A549 (cell line): ENCODE measurements at regions not wholly inside any gene's neighbourhood (a gene's known extent, or its start where the extent isn't known, plus 50 kb on each side); places are given as distances from the start of the nearest gene placed in this dataset.

ENCODE experiments used
- BCL3 ChIP-seq: fragments of >200 bp; sonication (Bioruptor Twin); formaldehyde crosslinking; IDR thresholded peaks from 3 replicates; pipeline ENCODE4 v1.6.1; 2016
- EP300 ChIP-seq, 2 experiments: fragments of >200 bp; sonication (Bioruptor Twin); formaldehyde crosslinking; IDR thresholded peaks; 2 replicates in 1 of 2; 3 replicates in 1 of 2; pipeline ENCODE4 v1.6.1; 2016 to 2017

- no peak for TF ChIP-seq EP300 (IDR thresholded peaks at IDR 0.05)
- TF ChIP-seq BCL3: no peak
These were observed 2141.7 kb upstream of the TENM3 start for GRCh38 chr4:180101348-180102083.
